Cardiac septum (tissue), 1 donor: ENCODE measurements at regions not wholly inside any gene's neighbourhood (a gene's known extent, or its start where the extent isn't known, plus 50 kb on each side); places are given as distances from the start of the nearest gene placed in this dataset.
A peak's percentile ranks its signal among the peaks of the same experiment; 100 is the strongest.
"Not testable (repeated sequence)": the region's sequence is repeated elsewhere in the genome, so short reads cannot be mapped to it uniquely, and the experiment has no call there.

Source experiments
- DNase-seq: peaks from one replicate; pipeline ENCODE4 v3.0.0-alpha.2; 2020; ENCODE audit warnings: low spot score
- intact Hi-C: fragments of 100-400 bp; cut with DNase I; formaldehyde crosslinking; loops from one replicate; pipeline ENCODE4 v1.14.0; 2022
- donor health status: DM: no; HTN: no; CAD: no.

DNA sequence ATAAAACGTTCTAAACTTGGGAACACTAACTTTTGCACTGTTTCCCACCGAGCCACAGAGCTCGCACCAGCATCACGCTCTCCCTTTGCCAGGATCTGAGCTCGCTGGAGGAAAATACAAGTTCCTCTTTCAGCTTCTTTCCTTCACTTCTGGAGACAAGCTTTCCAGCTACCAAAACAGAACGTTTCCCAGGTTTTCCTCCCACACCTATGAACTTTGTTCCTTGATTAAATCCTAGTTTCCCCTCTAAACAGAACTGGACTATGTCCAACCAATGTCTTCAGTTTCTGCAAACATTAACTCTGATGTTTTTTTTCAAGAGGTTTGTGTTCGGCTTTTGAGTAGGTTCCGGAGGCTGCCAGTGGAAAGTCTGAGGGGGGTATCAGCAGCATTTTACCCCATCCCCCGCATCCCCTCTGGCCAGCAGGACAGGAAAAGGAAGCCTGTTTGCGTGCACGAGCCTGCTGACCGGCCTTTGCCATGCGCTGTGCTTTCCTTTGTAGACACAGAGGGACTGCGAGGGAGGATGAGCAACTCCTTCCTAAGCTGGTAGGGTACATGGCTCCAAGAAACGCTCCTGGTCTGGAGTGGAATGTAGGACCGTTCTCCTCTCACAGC, 135.5 kb downstream of the LY86 start:
- DNase-seq = no peak
- intact Hi-C loops = loop anchor here (1.0 to 10.0 kb wide), 2 partner anchors 391 to 519 kb away; no protein-coding TSS in a partner anchor

DNA sequence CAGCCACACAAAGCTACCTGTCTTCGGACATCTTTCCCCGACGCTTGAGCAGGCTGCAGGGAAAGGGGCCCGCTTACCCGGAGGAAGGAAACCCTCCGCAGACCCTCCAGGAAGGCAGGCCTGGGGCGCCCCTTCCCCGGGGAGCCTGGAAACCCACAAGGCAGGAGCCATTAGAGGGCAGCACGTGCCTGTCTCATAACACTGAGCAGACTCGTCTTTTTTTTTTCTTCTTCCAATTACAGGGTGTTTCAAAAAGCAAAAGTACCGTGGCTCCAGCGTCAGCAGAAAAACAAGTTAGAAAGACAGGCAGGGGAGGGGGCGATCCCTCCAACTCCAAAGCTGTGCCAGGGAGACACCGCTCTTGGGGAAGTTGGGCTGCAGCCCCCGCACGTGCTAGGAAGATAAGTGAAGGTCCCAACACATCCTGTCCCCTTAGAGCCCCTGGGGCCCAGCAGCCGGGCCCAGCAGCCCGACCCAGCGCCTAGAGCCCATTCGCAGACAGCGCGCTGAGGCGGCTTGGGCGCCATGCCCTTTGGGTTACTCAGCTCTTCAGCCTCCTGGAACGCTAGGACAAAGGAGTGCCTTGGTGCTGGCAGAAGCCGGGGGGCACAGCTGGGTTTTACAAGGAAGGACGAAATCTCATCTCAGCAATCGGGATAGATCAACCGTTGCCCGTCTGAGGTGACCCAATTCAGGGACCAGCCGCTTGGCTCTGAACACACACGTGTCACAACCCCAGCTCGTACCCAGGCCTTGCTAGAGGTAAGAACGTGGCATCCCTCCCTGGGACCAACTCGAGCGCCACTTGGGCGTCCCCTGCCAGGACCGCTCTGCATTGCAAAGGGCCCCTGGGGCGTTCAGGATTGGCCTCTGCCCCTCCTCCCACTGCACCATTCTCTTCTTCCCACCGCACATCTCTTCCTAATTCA, 136.3 kb downstream of the LY86 start:
- intact Hi-C loops = loop anchor here (10.0 kb wide), 1 partner anchor 390 kb away; no protein-coding TSS in a partner anchor

DNA sequence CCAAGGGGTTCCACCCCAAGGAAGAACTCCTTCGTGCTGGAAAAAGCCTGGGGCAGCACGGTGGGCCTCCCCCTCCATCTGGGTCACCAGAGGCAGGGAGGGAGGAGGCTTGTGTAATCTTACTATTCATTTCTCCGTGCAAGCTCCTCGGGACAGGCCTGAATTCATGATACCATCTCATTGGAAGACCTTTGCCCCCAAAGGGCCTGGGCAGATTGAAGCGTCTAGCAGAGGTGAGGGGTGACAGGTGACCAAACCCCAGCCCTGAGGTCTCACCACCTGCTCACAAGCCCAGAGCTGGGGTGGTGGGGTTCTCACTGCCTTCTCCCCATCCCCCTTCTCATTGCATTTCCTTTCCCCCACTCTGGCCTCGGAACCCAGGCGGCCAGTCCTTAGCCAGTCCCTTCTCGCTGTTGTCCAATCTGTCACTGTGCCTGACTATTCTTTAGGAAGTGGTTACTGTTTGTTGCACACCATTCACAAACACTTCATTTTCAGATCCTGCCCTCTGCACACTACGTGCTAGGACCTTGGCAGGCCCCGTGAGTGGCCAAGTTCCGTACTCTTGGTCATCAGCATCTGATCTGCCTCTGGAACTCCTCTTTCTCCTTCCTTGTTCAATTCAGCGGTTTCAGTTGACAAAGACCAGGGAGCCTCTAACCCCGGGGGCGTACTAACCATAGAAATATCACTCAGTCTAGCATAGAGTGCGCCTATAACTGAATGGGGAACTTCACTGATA, 137.1 kb downstream of the LY86 start:
- DNase-seq = no peak
- intact Hi-C loops = loop anchor here (10.0 kb wide), 1 partner anchor 389 kb away; no protein-coding TSS in a partner anchor

More for the DNA sequence above, 136.3 kb downstream of the LY86 start:
- DNase-seq = no peak

DNA sequence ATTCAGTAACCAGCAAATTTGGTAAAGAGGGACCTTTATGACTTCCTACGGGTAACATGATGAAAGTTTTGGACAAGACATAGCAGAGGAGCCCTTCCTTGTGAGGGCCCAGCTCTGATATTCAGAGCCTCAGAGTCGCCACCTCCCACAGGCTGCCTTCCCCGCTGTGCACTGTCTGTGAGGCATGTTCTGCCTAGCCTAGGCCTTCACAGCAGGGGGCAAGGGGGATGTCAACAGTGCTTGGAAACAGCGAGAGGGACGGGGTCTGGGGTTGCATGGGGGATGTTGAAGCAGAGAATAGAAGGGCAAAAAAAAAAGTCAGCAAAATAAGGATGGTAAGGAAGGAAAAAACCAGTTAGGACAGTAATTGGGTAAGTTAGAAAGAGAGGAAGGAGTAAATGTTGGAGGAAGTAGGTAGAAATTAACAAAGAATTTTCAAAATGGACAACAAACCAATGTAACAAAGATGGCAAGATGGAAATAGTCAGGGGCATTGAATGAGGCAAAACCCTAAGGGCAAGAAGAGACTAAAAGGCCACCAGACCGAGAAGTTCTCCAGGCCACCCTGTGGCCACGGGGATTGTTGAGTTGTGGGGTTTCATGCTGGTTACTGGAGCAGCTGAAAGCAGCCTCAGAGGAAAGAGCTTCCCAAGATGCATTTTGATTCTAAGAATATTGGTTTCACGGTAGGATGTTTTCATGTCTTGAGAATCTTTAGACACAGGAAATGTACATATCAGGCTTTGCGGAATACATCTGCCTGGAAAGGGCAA, 139.8 kb downstream of the LY86 start:
- no peak for DNase-seq
- intact Hi-C loops = loop anchor here (10.0 kb wide), 1 partner anchor 386 kb away; no protein-coding TSS in a partner anchor

DNA sequence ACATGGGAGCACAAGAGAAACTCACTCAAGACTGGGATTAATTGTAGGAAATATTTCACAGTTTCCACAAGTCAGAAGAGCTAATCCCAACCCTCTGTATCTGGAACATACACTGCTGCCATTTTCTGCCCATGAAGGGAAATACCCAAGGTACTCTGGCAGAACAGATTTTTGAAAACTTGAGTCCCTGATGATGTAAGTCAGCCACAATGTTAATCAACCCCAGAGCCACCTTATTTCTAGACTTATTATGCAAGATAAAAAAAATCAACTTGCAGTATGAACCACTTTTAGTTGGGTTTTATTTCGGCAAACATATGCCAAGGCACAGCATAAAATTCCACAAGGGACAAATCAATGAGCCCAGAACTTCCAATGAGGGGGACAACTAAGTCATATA, 141.5 kb downstream of the LY86 start:
- intact Hi-C loops = loop anchor here (10.0 kb wide), 1 partner anchor 385 kb away; no protein-coding TSS in a partner anchor
- no peak for DNase-seq

DNA sequence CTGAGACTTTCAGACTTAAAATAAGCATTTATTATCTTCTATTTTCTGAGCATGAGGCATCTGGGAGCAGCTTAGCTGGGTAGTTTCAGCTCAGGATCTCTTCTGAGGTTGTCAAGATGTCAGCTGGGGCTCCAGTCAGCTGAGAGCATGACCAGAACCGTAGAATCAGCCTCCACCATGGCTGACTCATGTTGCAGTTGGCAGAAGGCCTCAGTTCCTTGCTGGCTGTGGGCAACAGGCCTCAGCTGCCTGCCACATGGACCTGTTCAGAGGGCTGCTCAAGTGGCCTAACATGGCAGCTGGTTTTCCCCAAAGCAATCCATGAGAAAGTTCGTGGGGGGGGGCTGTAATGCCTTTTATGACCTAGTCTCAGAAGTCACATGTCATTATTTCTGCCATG, 142.3 kb downstream of the LY86 start:
- no peak for DNase-seq
- intact Hi-C loops = no loop called here

DNA sequence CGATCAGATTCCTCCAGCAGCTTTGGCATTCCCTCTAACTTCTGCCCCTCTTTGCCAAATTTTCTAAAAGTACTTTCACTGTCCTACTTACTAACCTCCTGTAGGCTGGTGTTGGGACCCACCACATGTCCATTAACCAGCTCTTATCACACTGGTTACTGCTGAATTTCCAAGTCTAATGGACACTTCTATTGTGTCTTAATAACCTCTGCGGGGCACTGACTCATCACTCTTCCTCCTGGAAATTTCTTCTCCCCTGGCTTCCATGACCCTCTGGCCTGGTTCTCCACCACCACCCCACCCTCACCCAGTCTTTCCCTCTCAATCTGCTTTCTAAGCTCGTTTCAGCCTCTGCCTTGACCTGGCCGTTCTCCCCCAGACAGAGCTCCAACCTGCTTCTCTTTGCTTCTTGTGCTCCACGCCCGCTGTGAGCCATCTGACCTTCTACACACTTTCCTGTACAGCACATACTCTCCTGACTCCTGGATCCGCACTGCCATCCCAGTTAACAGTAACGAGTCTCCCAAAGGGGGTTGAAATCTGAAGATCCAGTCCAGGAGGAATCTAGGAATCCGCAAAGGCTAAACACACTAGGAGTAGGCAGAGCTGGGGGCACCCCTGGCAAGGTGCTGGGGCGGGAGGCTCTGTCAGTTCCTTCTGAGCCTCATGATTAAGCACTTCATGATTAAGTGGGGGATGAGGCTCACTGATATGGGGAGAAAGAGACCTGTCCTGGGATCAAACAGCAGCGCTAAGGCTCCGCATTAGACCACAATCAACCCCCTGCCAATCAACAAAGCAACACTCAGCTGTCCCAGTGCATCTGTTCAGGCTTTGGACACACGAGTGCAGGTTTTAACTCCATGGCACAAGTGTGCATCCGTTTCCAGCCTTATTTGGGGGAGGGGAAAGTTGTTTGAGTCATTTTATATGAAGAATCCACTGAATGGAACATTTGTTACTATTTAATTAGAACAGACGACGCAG, 146.3 kb downstream of the LY86 start:
- DNase-seq = no peak
- intact Hi-C loops = no loop called here

DNA sequence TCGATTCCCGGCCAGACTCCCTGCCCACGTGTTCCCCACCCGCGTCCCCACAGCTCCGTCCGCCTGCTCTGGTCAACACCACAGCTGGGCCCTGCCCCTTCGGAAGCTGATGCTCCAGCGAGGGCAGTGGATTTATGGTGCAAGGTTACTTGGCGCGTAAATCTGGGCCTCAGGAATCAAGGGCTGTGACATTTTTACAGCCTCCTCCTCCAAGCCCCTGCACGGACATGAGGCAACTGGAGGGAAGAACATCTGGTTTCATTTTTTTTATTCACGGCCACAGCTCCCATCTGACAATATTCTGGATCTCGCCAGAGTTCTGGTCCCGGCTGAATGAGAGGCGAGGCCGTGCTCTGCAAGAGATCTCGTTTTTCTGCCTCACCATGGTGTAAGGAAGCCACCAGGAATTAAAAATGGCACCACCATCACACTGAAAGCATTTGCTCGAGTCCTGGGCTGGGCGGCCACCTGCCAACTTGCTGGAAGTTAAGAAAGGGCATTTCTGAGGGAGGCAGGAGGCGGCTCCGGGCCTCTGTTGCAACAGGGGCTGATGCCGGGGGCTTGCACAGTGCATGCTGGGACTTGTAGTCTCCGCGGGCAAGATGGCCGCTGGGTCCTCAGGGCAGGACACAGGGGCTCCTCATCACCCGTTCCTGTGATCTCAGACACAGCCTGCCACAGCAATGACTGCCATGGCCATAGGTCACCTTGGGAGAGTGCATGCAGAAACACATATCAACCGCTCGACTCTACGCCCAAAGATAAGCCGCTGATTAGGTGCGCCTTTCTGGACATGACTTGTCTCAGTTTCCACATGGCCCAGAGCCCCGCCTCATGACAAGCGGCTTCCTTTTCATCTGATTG, 148.5 kb downstream of the LY86 start:
- intact Hi-C loops = no loop called here
- peak; percentile 85 for DNase-seq

DNA sequence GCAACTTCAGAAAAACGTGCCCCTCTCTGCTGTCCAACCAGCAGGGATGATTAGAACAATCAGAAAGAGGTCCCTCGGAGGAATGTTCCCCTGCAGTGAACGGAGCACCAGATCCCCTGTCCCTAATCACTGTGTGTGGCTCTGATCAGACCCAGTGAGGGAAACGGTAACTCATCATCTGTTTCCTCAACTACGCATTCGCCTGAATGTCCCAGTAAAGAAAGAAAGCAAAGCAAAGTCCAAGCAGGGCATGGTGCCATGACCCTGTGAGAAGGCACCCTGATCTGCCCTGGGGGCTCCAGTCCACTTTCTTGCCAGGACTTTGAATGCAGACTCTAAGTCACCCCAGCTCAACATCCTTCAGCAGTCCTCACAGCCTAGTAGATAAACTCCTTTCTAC, 149.2 kb downstream of the LY86 start:
- intact Hi-C loops = no loop called here
- DNase-seq = no peak

DNA sequence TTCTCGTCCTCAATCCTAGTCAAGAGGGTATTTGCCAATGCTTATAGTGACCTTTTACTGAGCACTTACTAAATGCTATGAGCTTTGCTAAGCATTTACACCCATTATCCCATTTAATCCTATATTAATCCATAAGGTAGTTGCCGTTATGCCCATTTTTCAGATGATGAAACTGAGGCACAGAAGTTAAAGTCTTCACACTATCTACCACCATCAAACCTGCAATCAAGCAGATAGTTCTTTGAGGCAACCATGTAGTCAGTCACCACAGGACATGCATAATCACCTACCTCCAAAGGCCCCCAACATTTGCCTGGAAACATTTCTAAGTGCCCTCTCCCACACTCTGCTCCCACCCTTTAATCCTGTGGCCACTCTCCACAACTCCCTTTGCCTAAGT, 149.6 kb downstream of the LY86 start:
- no peak for DNase-seq
- intact Hi-C loops = no loop called here

DNA sequence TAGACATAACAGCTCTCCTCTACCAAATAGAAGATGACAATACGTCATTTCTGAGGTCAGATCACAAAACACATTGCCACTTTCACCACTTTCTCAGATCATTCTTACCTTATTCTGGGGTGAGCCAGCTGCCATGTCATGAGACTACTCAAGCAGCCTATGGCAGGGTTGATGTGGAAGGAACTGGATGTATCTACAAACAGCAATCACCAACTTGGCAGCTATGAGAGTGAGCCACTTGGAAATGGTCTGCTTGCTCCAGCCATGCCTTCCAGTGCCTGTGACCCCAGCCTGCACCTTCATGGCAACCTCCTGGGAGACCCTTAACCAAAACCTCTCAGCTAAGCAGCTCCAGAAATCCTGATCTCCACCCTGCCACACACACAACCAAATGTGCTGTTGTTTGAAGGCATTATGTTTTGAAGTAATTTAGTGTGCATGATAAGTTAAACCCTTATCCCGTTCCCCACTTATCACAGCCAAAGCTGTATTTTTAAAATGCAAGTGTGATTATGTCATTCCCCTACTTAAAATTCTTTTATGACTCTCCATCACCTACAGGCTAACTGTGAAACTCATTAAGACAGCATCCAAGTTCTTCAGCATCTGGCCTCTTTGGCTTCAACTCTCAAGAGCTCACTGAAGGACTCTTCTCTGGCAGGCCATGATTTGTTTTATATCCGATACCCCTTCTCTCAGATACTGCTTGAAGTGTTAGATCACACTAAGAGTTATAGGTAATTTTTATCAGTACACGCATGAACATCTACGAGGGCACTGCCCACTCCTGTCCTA, 150.6 kb downstream of the LY86 start:
- intact Hi-C loops = no loop called here
- no peak for DNase-seq

DNA sequence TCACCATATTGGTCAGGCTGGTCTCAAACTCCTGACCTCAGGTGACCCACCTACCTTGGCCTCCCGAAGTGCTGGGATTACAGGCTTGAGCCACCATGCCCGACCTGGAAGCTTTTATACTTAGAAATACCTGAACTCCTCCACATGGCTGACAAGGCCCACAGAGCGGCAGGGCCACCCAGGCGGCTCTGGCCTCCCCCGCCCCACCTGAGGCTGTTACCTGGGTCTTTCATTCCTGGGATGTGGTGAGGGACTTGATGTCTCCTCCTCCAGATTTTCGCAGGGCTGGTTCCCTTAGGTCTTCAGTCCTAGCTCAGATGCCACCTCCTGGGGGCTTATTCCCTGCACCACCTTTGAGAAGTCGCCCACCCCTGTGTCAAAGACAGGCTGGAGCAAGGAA, 152.1 kb downstream of the LY86 start:
- no peak for DNase-seq
- intact Hi-C loops = no loop called here

DNA sequence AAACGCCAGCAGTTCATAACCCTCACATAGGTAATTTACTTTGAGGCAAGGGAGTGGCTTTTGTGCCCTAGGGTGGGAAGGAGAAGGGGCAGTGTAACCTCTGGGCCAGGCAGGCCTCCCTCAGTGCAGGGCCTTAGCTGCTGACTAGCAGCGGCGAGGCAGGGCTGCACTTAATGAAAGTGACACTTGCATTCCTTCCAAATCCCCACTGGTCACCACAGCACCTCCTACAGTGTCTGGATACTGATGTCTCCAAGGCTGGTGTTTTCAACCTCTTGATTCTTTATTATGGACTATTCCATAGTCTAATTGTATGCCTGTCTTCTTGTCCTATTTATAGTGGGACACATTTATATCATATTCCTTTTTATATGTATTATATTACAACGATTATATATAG, 152.7 kb downstream of the LY86 start:
- intact Hi-C loops = no loop called here
- no peak for DNase-seq

DNA sequence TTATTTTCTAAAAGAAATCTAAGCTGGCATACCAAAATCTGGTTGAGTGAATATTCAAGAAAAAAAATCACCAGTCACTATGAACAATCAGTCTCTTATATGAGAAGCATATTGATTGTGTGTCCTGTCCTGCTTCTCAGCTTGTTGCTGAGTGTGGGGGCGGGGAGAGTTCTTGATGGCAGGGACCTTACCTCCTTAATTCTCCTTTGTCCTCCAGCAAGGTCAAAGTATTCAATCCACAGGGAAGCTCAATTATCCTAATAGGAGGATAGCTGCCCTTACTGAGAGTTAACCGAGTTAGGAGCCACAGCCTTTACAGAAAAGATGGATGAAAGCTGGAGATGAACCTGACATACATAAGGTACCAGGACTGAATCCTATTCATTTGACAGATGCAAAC, 154.0 kb downstream of the LY86 start:
- intact Hi-C loops = no loop called here
- no peak for DNase-seq

DNA sequence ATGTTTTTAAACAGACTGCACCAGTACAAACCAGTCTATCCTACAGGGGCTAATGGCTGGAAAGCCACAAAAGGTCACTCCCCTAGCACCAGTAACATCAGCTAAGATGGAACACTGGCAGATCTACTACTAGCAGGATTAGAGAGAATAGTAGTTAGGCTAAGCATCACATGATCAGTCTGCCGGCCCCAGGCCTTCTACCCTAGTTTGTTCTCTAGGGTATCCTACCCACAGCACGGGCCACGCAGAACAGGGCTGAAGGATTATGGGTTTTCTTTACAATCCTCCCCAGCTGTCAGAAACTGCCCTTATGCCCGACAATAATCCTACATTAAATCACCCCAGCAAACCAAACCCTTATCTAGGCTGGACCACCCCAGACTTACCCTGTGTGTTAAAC, 156.0 kb downstream of the LY86 start:
- intact Hi-C loops = no loop called here
- no peak for DNase-seq

DNA sequence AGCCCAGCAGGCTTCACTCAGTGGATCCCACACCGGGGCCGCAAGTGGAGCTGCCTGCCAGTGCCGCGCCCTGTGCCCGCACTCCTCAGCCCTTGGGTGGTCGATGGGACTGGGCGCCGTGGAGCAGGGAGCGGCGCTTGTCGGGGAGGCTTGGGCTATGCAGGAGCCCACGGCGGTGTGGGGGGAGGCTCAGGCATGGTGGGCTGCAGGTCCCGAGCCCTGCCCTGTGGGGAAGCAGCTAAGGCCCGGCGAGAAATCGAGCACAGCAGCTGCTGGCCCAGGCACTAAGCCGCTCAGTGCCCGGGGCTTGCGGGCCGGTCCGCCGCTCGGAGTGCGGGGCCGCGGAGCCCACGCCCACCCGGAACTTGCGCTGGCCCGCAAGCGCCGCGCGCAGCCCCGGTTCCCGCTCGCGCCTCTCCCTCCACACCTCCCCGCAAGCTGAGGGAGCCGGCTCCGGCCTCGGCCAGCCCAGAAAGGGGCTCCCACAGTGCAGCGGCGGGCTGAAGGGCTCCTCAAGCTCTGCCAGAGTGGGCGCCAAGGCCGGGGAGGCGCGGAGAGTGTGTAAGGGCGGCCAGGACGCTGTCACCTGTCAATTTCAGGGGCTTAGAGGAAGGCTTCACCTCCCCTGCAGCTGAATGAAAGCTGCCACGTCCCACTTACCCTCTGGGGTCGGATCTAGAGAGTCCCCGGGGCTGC, 157.3 kb downstream of the LY86 start:
- DNase-seq, intact Hi-C loops: not testable (repeated sequence)
